GM19238 (cell line): ENCODE measurements at regions not wholly inside any gene's neighbourhood (a gene's known extent, or its start where the extent isn't known, plus 50 kb on each side); places are given as distances from the start of the nearest gene placed in this dataset.

Experiments
- DNase-seq: peaks from one replicate; pipeline ENCODE4 v3.0.0; 2011; ENCODE audit warnings: low spot score; ENCODE audit not compliant: insufficient read length

DNA sequence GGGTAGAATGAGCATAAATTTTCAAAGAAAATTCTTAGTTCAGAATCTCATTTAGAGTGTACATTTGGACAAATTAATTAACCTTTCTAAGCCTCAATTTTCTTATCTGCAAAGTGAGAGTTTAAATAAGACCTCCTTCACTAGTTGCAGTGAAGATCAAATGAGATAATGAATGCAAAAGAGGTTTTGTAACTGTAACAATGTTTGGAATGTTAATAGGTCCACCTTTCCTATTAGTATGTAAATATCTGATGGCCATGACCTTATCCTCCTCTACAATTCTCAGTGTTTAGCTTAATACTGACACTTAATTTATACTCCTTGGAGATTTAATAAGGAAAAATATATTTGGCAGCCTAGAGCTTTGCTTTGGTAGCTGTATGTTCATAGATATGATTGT is 138.8 kb downstream of the GABRG1 start:
- DNase-seq, result no peak

- no peak for DNase-seq
These were observed 152.7 kb downstream of the GABRG1 start for GRCh38 chr4:45971108-45971507.

DNA sequence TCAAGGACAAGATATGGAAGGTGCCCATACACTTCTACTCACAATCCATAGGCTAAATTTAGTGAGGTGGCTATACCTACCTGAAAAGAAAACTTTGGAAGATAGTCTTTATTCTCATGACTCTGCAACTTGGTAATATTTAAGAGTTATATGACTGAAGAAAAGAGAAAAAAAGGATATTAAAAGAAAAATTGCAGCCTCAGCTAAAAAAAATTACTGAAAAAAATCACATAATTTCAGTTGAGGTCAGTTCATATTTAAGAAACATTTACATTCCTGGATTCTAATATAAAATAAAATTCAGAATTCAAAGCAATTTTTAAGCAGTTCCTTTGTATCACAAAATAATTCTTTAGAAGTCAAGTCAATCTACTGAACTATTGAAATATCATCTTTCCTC is 166.5 kb downstream of the GABRG1 start:
- DNase-seq, result no peak

DNA sequence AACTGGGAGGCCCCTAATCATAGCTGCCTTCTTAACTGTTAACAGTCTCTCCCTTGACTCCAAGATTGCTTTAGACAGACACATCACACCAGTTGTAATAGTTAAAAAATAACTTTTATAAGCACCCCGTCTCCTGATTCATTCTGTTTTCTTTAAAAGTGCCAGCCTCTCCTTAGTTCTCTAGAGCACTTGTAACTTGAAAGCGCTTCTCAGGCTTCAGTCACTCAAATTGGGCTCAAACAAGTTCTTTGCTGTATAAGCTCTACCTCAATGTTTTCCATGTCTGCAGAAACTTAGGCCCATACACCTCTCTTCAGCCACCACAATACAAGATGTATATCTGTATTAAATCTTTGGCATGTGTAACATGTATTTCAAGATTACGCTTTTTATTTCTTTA is 169.6 kb downstream of the GABRG1 start:
- DNase-seq, result no peak

DNA sequence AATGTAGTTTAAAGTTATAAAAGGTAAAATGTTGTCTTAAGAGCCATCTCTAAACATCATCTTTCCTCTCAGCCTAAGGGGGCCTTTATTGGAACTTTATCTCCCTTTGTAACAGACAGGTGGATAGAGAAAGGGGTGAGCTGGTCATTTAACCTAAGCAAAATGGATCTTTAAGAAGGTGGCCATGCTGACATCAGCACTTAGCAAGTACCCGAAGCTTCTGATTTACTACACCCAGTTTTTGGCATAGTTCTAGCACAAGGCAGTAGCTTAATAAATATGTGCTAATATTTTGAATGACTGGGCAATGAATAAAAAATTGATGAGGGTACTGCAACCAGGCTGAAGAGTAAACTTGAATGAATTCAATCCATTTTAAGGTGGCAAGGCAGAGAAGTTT is 172.7 kb downstream of the GABRG1 start:
- DNase-seq, result no peak

- no peak for DNase-seq
These were observed 177.2 kb downstream of the GABRG1 start for GRCh38 chr4:45946699-45947098.

- no peak for DNase-seq
These were observed 179.9 kb downstream of the GABRG1 start for GRCh38 chr4:45944000-45944399.

- DNase-seq, result no peak
These were observed 184.8 kb downstream of the GABRG1 start for GRCh38 chr4:45939056-45939455.

- no peak for DNase-seq
These were observed 192.7 kb downstream of the GABRG1 start for GRCh38 chr4:45931154-45931553.

DNA sequence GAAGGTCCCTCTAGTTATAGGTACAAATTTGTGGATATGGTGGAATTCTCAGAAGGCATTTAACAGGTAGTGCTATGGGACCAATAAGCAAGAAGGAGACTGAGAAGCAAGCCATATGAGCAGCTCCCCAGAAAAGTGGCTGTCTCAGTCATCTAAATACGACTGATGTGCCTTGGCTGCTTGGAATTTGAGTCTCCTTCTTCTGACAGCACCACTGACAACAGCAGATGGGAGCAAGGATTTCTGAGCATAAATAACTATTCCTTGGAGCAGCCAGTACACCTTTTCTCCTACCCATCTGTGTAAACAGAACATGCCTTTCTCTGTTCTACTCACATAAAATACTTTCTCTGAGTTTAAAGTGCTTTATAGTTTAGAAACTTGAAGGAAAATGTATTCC is 196.2 kb downstream of the GABRG1 start:
- no peak for DNase-seq

- DNase-seq, result no peak
These were observed 198.0 kb downstream of the GABRG1 start for GRCh38 chr4:45925809-45926208.

GRCh38 chr4:45920861-45921260 is 203.0 kb downstream of the GABRG1 start:
- DNase-seq, result no peak

- no peak for DNase-seq
These were observed 213.3 kb downstream of the GABRG1 start for GRCh38 chr4:45910511-45910910.

DNA sequence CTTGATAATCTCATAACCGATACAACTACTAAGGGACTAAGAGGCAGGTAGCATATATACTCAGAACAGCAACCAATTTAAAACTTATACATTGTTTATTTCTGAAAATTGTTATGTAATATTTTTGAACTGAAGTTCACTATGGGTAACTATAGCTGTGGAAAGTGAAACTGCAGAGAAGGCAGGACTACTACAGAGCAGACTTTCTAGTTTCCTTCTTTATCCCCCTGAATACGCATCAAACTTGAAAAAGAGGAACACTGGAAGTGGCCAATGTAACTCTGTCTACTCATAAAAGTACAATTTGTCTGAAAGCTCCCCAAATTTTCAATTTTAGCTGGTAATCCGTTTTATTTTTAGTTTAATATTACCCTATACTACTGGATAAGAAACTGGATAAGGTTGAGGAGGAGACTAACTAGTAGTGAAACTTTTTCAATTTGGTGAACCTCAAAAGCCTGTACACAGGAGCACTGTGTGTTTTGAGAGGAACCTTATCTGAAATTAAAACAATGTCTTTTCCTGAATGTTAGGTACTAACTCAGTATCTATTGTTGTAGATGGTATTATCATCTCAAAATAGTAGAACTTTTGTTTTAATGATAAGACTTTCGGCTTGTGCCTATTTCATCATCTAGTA is 225.8 kb downstream of the GABRG1 start:
- no peak for DNase-seq

DNA sequence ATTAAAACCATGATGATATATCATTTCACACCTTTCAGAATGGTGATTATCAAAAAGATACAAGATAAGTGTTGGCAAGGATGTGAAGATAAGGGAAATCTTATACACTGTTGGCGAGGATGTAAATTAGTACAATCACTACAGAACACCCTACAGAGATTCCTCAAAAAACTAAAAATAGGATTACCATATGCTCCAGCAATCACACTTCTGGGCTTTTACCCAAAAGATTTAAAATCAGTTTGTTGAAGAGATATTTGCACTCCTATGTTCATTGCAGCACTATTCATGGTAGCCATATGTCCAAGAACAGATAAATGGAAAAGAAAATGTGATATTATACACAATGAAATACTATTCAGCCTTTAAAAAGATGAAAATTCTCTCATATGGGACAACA is 240.4 kb downstream of the GABRG1 start:
- no peak for DNase-seq

DNA sequence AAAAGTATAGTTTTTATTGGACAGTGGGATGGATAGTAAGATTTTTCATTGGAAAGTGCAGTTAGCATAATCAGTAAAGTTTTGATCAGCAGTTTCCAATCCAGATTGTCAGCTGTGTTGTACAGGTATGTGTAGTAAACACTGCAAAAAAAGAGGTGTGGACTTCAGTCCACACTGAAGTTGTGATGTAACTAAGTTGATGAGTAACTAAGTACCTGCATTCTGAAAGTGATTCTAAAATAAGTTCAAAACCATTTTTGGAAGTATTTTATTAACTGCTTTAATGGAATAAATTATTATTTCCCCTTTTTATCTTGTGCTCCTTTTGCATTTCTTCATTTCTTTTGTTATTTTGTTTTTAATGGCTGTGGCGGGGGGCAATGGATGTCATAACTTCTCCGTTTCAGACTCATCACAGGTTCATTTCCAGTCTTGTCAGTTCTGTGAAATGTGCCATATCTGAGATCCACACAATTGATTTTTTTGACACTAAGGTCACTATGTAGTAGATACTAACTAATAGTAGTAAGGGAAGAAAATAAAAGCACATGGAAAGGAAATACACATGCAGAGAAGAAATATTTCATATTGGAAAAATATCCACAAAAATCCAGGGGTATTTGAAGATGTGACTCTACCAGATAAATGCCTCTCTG is 247.5 kb downstream of the GABRG1 start:
- DNase-seq, result no peak

- DNase-seq, result no peak
These were observed 254.7 kb downstream of the GABRG1 start for GRCh38 chr4:45869184-45869583.

GRCh38 chr4:45865781-45866180 is 258.1 kb downstream of the GABRG1 start:
- no peak for DNase-seq

GRCh38 chr4:45855857-45856256 is 268.0 kb downstream of the GABRG1 start:
- DNase-seq, result no peak

- DNase-seq, result no peak
These were observed 277.8 kb downstream of the GABRG1 start for GRCh38 chr4:45846016-45846415.

- no peak for DNase-seq
These were observed 282.1 kb downstream of the GABRG1 start for GRCh38 chr4:45841791-45842190.

DNA sequence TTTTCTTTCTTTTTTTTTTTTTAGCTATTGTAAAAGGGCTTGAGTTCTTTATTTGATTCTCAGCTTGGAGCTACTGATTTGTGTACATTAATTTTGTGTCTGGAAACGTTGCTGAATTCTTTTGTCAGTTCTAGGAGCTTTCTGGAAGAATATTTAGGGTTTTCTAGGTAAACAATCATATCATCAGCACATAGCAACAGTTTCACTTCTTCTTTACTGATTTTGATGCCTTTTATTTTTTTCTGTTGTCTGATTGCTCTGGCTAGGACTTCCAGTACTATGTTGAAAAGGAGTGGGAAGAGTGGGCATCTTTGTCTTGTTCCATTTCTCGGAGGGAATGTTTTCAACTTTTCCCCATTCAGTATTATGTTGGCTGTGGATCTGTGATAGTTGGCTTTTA is 292.2 kb downstream of the GABRG1 start:
- DNase-seq, result no peak

DNA sequence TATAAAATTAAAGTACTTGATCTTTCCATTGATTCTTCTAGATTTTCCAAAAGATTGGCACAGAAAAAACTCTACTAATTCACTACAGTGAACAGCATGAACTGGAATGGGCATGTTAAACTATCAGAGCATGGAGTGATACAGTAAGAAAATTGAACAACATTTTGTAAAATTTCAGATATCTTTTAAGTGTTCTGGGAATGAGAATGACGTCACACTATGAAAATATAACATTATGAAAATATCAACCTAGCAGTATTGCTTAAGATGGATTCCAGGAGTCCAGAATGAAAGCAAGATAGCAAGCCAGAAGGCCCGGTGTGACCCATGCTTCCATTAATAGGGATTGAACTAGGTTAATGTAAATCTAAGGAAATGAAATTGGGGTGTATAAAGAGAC is 319.9 kb downstream of the GABRG1 start:
- DNase-seq, result no peak
